ENCODE measurements at regions not wholly inside any gene's neighbourhood (a gene's known extent, or its start where the extent isn't known, plus 50 kb on each side); places are given as distances from the start of the nearest gene placed in this dataset.

GRCh38 chr20:11172881-11173280, 499.1 kb upstream of the JAG1 start:
- no peak for TF ChIP-seq CTCF (IDR thresholded peaks at IDR 0.05)
- TF ChIP-seq POLR2AphosphoS5 (IDR thresholded peaks at IDR 0.05), result no peak
